ENCODE measurements at regions not wholly inside any gene's neighbourhood (a gene's known extent, or its start where the extent isn't known, plus 50 kb on each side); places are given as distances from the start of the nearest gene placed in this dataset.

- no peak overlapping the region for H3K27ac Mint-ChIP-seq
- peaks cover 4% of the 10 kb centered on the region for H3K27me3 Mint-ChIP-seq
- no peaks in the 10 kb centered on the region for H3K4me1 Mint-ChIP-seq
- DNase-seq = no peak
- CTCF ChIA-PET = interaction anchor here (1.5 kb wide), 1 partner anchor 1030 kb away, joined by 4 read pairs; no protein-coding TSS in a partner anchor
- no peaks in the 10 kb centered on the region for H3K36me3 Mint-ChIP-seq
- no peaks in the 10 kb centered on the region for H3K9me3 Mint-ChIP-seq
- H3K4me3 Mint-ChIP-seq = no peak overlapping the region
Measured at GRCh38 chr16:6645768-6646568, 686.7 kb upstream of the RBFOX1 start.

- Mint-ChIP-seq H3K4me1 (no peaks in the 10 kb centered on the region), H3K9me3 (no peaks in the 10 kb centered on the region), H3K36me3 (no peaks in the 10 kb centered on the region), H3K27ac (no peak overlapping the region), H3K27me3 (peaks cover 4% of the 10 kb centered on the region), H3K4me3 (no peak overlapping the region)
- CTCF ChIA-PET = no interaction called here
- no peak for DNase-seq
Measured at GRCh38 chr16:6644916-6645315, 687.7 kb upstream of the RBFOX1 start.

- peaks cover 4% of the 10 kb centered on the region for H3K27me3 Mint-ChIP-seq
- no peak overlapping the region for H3K27ac Mint-ChIP-seq
- CTCF ChIA-PET = interaction anchor here (1.1 to 2.0 kb wide), 5 partner anchors 11 to 1403 kb away, joined by 3 to 10 read pairs (median 4); no protein-coding TSS in a partner anchor
- H3K4me1 Mint-ChIP-seq = no peaks in the 10 kb centered on the region
- DNase-seq = peak; percentile 61
- no peaks in the 10 kb centered on the region for H3K9me3 Mint-ChIP-seq
- H3K4me3 Mint-ChIP-seq = no peak overlapping the region
- no peaks in the 10 kb centered on the region for H3K36me3 Mint-ChIP-seq
Measured at GRCh38 chr16:6643080-6643686, 689.5 kb upstream of the RBFOX1 start.

- Mint-ChIP-seq H3K4me3 (no peak overlapping the region), H3K4me1 (no peaks in the 10 kb centered on the region), H3K27ac (no peak overlapping the region), H3K9me3 (no peaks in the 10 kb centered on the region), H3K27me3 (peaks cover 4% of the 10 kb centered on the region), H3K36me3 (no peaks in the 10 kb centered on the region)
- CTCF ChIA-PET = interaction anchor here (0.9 to 2.0 kb wide), 5 partner anchors 11 to 1406 kb away, joined by 3 to 10 read pairs (median 4); no protein-coding TSS in a partner anchor
- DNase-seq = no peak
Measured at GRCh38 chr16:6642271-6642670, 690.4 kb upstream of the RBFOX1 start.

- DNase-seq = no peak
- CTCF ChIA-PET = no interaction called here
- H3K27ac Mint-ChIP-seq = no peak overlapping the region
- no peaks in the 10 kb centered on the region for H3K36me3 Mint-ChIP-seq
- H3K4me3 Mint-ChIP-seq = no peak overlapping the region
- no peaks in the 10 kb centered on the region for H3K4me1 Mint-ChIP-seq
- peaks cover 4% of the 10 kb centered on the region for H3K27me3 Mint-ChIP-seq
- H3K9me3 Mint-ChIP-seq = no peaks in the 10 kb centered on the region
Measured at GRCh38 chr16:6641091-6641490, 691.6 kb upstream of the RBFOX1 start.

- Mint-ChIP-seq H3K27ac (no peak overlapping the region), H3K36me3 (no peaks in the 10 kb centered on the region), H3K9me3 (no peaks in the 10 kb centered on the region), H3K27me3 (no peaks in the 10 kb centered on the region), H3K4me3 (no peak overlapping the region), H3K4me1 (no peaks in the 10 kb centered on the region)
- CTCF ChIA-PET = no interaction called here
- DNase-seq = no peak
Measured at GRCh38 chr16:6636457-6636856, 696.2 kb upstream of the RBFOX1 start.

- H3K27me3 Mint-ChIP-seq = no peaks in the 10 kb centered on the region
- CTCF ChIA-PET = no interaction called here
- no peak for DNase-seq
- H3K9me3 Mint-ChIP-seq = no peaks in the 10 kb centered on the region
- no peaks in the 10 kb centered on the region for H3K4me1 Mint-ChIP-seq
- no peak overlapping the region for H3K4me3 Mint-ChIP-seq
- no peaks in the 10 kb centered on the region for H3K36me3 Mint-ChIP-seq
- H3K27ac Mint-ChIP-seq = no peak overlapping the region
Measured at GRCh38 chr16:6634151-6634550, 698.5 kb upstream of the RBFOX1 start.

- no peaks in the 10 kb centered on the region for H3K4me1 Mint-ChIP-seq
- no peaks in the 10 kb centered on the region for H3K27me3 Mint-ChIP-seq
- no peak overlapping the region for H3K4me3 Mint-ChIP-seq
- CTCF ChIA-PET = no interaction called here
- H3K9me3 Mint-ChIP-seq = no peaks in the 10 kb centered on the region
- H3K27ac Mint-ChIP-seq = no peak overlapping the region
- no peak for DNase-seq
- H3K36me3 Mint-ChIP-seq = no peaks in the 10 kb centered on the region
Measured at GRCh38 chr16:6633456-6633855, 699.2 kb upstream of the RBFOX1 start.

- Mint-ChIP-seq H3K4me3 (no peak overlapping the region), H3K9me3 (no peaks in the 10 kb centered on the region), H3K27me3 (no peaks in the 10 kb centered on the region), H3K36me3 (no peaks in the 10 kb centered on the region), H3K4me1 (no peaks in the 10 kb centered on the region), H3K27ac (no peak overlapping the region)
- CTCF ChIA-PET = no interaction called here
- no peak for DNase-seq
Measured at GRCh38 chr16:6629110-6629509, 703.5 kb upstream of the RBFOX1 start.

GRCh38 chr16:6625606-6626005 is 707.0 kb upstream of the RBFOX1 start:
- Mint-ChIP-seq H3K4me1 (no peaks in the 10 kb centered on the region), H3K9me3 (peaks cover 5% of the 10 kb centered on the region), H3K27ac (no peak overlapping the region), H3K4me3 (no peak overlapping the region), H3K36me3 (no peaks in the 10 kb centered on the region), H3K27me3 (no peaks in the 10 kb centered on the region)
- CTCF ChIA-PET = no interaction called here
- DNase-seq = no peak

- Mint-ChIP-seq H3K9me3 (peaks cover 25% of the 10 kb centered on the region), H3K4me1 (no peaks in the 10 kb centered on the region), H3K27me3 (no peaks in the 10 kb centered on the region), H3K36me3 (no peaks in the 10 kb centered on the region), H3K4me3 (no peak overlapping the region), H3K27ac (no peak overlapping the region)
- CTCF ChIA-PET = no interaction called here
- no peak for DNase-seq
Measured at GRCh38 chr16:6618874-6619273, 713.8 kb upstream of the RBFOX1 start.

- Mint-ChIP-seq H3K36me3 (no peaks in the 10 kb centered on the region), H3K4me1 (no peaks in the 10 kb centered on the region), H3K27me3 (no peaks in the 10 kb centered on the region), H3K9me3 (peaks cover 22% of the 10 kb centered on the region), H3K4me3 (no peak overlapping the region), H3K27ac (no peak overlapping the region)
- no peak for DNase-seq
- CTCF ChIA-PET = no interaction called here
Measured at GRCh38 chr16:6616746-6617145, 715.9 kb upstream of the RBFOX1 start.

GRCh38 chr16:6615636-6616035 is 717.0 kb upstream of the RBFOX1 start:
- CTCF ChIA-PET = no interaction called here
- Mint-ChIP-seq H3K27me3 (no peaks in the 10 kb centered on the region), H3K4me3 (no peak overlapping the region), H3K9me3 (peaks cover 24% of the 10 kb centered on the region), H3K36me3 (no peaks in the 10 kb centered on the region), H3K27ac (no peak overlapping the region), H3K4me1 (no peaks in the 10 kb centered on the region)
- DNase-seq = no peak

- H3K9me3 Mint-ChIP-seq = peaks cover 14% of the 10 kb centered on the region
- no peak overlapping the region for H3K4me3 Mint-ChIP-seq
- no peak overlapping the region for H3K27ac Mint-ChIP-seq
- no peak for DNase-seq
- H3K27me3 Mint-ChIP-seq = no peaks in the 10 kb centered on the region
- no peaks in the 10 kb centered on the region for H3K4me1 Mint-ChIP-seq
- H3K36me3 Mint-ChIP-seq = no peaks in the 10 kb centered on the region
- CTCF ChIA-PET = no interaction called here
Measured at GRCh38 chr16:6611535-6611934, 721.1 kb upstream of the RBFOX1 start.

GRCh38 chr16:6605490-6605889 is 727.2 kb upstream of the RBFOX1 start:
- H3K36me3 Mint-ChIP-seq = no peaks in the 10 kb centered on the region
- no peak overlapping the region for H3K27ac Mint-ChIP-seq
- H3K27me3 Mint-ChIP-seq = no peaks in the 10 kb centered on the region
- CTCF ChIA-PET = no interaction called here
- no peak for DNase-seq
- no peaks in the 10 kb centered on the region for H3K4me1 Mint-ChIP-seq
- H3K9me3 Mint-ChIP-seq = peaks cover 5% of the 10 kb centered on the region
- H3K4me3 Mint-ChIP-seq = no peak overlapping the region
